Osteoblast (primary cell): ENCODE measurements at regions not wholly inside any gene's neighbourhood (a gene's known extent, or its start where the extent isn't known, plus 50 kb on each side); places are given as distances from the start of the nearest gene placed in this dataset.

Experiments
- DNase-seq: peaks from one replicate; pipeline ENCODE4 v3.0.0; 2011; ENCODE audit warnings: low spot score, mixed read lengths; ENCODE audit not compliant: insufficient read length; ENCODE audit errors: missing footprints
- H2AFZ ChIP-seq: 2 replicates; pipeline ENCODE4 v1.6.0; 2011; ENCODE audit warnings: mild to moderate bottlenecking, low read length
- H3K27ac ChIP-seq: 2 replicates; pipeline ENCODE4 v1.5.1; 2011; ENCODE audit warnings: mild to moderate bottlenecking, low read depth, low read length, moderate library complexity
- H3K27me3 ChIP-seq: 2 replicates; pipeline ENCODE4 v1.6.0; 2012; ENCODE audit warnings: mild to moderate bottlenecking, control low read depth, inconsistent platforms, low read length, moderate library complexity; ENCODE audit not compliant: insufficient read depth
- H3K36me3 ChIP-seq: 2 replicates; pipeline ENCODE4 v1.5.1; 2011; ENCODE audit warnings: mild to moderate bottlenecking, low read length, control low read depth, moderate library complexity; ENCODE audit not compliant: insufficient read depth
- H3K4me1 ChIP-seq: 2 replicates; pipeline ENCODE4 v1.5.1; 2011; ENCODE audit warnings: mild to moderate bottlenecking, low read length, control low read depth, moderate library complexity; ENCODE audit not compliant: insufficient read depth
- H3K4me2 ChIP-seq: 2 replicates; pipeline ENCODE4 v1.6.0; 2011; ENCODE audit warnings: mild to moderate bottlenecking, low read length; ENCODE audit not compliant: insufficient read depth
- H3K4me3 ChIP-seq: fragments of 200-600 bp; sonication (generic); 3 replicates; pipeline ENCODE4 v1.5.1; 2012; ENCODE audit warnings: mild to moderate bottlenecking, low read length, inconsistent platforms; ENCODE audit not compliant: insufficient read depth
- H3K79me2 ChIP-seq: 2 replicates; pipeline ENCODE4 v1.6.0; 2012; ENCODE audit warnings: mild to moderate bottlenecking, low read length, control low read depth, inconsistent platforms; ENCODE audit not compliant: insufficient read depth
- H3K9me3 ChIP-seq: 2 replicates; pipeline ENCODE4 v1.5.1; 2011; ENCODE audit warnings: low read depth, low read length, control low read depth
- H4K20me1 ChIP-seq: 2 replicates; pipeline ENCODE4 v1.6.0; 2012; ENCODE audit warnings: mild to moderate bottlenecking, low read length, control low read depth; ENCODE audit not compliant: insufficient read depth
- CTCF ChIP-seq: IDR thresholded peaks from 2 replicates; pipeline ENCODE4 v1.5.1; 2011; ENCODE audit warnings: mild to moderate bottlenecking, low read depth, low read length, moderate library complexity; ENCODE audit errors: extremely low read depth

- H3K9me3 ChIP-seq = no peaks in the 10 kb centered on the region
- no peak overlapping the region for H2AFZ ChIP-seq
- no peaks in the 10 kb centered on the region for H3K4me1 ChIP-seq
- peak; percentile 3 for TF ChIP-seq CTCF
- H3K36me3 ChIP-seq = no peaks in the 10 kb centered on the region
- H3K4me3 ChIP-seq = no peak overlapping the region
- no peak for DNase-seq
- H3K79me2 ChIP-seq = no peaks in the 10 kb centered on the region
- peaks cover 37% of the 10 kb centered on the region for H3K27me3 ChIP-seq
- H4K20me1 ChIP-seq = no peaks in the 10 kb centered on the region
- no peak overlapping the region for H3K27ac ChIP-seq
- H3K4me2 ChIP-seq = no peak overlapping the region
Measured at GRCh38 chr9:29212397-29213387, 1639.4 kb upstream of the C9orf72 start.

- Histone ChIP-seq H3K4me2 (no peak within 1 kb of the TSS), H3K27ac (no peak within 1 kb of the TSS), H3K79me2 (no peaks in the 10 kb centered on the region), H2AFZ (no peak within 1 kb of the TSS), H3K27me3 (peaks cover 37% of the 10 kb centered on the region), H3K9me3 (no peaks in the 10 kb centered on the region), H3K4me3 (no peak within 1 kb of the TSS), H4K20me1 (no peaks in the 10 kb centered on the region), H3K4me1 (no peaks in the 10 kb centered on the region), H3K36me3 (no peaks in the 10 kb centered on the region)
- DNase-seq = no peak
- no peak for TF ChIP-seq CTCF
Measured at GRCh38 chr9:29213417-29214153, 1640.3 kb upstream of the C9orf72 start, which contains the start of gene LINGO2. TSS of gene LINGO2 (minus strand) at chr9:29213601.

- no peak for DNase-seq
- Histone ChIP-seq H3K79me2 (no peaks in the 10 kb centered on the region), H3K4me2 (no peak overlapping the region), H3K4me3 (no peak overlapping the region), H3K9me3 (no peaks in the 10 kb centered on the region), H4K20me1 (no peaks in the 10 kb centered on the region), H3K27me3 (peaks cover 37% of the 10 kb centered on the region), H3K36me3 (no peaks in the 10 kb centered on the region), H3K27ac (no peak overlapping the region), H3K4me1 (no peaks in the 10 kb centered on the region), H2AFZ (no peak overlapping the region)
- TF ChIP-seq CTCF = no peak
Measured at GRCh38 chr9:29214154-29214689, 1640.9 kb upstream of the C9orf72 start.
